Myocyte (in vitro differentiated cells): ENCODE measurements at regions not wholly inside any gene's neighbourhood (a gene's known extent, or its start where the extent isn't known, plus 50 kb on each side); places are given as distances from the start of the nearest gene placed in this dataset.

ENCODE experiments used
- DNase-seq: peaks from one replicate; pipeline ENCODE4 v3.0.0-alpha.2; 2012; ENCODE audit warnings: low read depth

DNA sequence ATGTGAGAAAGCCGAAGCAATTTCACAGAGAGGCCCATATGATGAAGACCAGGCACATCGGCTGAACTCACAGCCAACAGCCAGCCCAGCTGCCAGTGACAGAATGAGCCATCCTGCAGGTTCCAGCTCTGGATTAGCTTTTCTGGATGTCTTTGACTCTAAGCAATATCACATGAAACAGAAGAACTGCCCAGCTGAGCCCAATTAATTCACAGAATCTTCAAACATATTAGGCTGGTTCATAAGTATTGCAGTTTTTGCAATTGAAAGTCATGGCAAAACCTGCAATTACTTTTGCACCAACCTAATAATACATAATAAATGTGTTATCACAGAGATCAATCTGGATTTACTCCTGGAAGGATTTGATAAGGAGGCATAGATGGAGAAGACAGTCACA, 299.9 kb downstream of the RAB28 start:
- no peak for DNase-seq

DNA sequence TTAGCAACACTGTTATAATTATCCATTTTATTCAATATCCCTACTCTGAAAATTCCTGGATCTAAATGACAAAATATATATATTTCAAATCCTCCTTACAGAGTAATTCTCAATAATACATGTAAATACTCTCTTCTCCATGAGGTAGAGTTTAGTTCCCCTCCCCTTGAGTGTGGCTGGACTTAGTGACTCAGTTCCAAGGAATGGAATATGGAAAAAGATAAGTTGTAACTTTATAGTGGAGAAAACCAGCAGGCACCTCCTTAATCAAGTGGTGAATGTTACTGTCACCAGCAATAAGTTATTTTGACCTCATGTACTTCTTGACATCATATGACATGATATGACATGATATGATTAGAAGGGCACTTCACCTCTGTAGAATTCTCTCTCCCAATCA, 302.0 kb downstream of the RAB28 start:
- no peak for DNase-seq

DNA sequence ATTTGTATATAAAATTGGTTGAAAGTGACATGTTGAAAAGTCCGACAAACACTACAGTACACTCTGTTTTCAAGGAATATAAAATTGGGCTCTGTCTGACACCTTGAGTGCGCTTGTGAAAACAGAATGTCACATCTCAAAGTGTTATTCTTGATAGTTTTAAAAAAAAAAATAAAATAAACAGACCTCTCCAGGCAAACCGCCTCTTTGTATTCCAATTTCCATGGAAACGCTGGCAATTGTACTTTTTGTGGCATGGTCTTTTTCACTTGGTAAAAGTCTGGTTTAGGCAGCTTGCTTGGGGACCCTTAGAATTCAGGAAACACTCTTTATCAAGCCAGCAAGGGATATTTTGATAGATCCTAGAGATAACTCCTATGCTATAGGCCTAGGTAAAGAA, 302.5 kb downstream of the RAB28 start:
- DNase-seq, result no peak

DNA sequence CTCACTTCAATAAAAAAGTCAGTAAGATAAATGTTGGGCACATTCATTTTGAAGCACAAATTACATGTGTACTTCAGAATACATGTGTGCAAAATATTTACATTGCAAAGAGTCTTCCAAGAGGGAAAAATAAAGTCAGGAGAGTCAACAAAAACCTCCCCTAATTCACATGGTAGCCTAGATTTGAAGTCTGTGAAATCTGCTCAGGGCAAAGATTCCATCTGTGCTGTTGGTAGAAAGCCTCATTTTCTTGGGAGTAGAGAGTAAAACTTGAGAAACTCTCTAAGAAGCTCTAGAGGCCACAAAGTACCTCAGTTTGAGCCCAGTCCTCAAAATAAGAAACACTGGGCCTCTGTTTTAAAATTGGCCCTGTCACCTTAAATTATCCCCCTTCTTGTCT, 303.4 kb downstream of the RAB28 start:
- DNase-seq, result no peak

DNA sequence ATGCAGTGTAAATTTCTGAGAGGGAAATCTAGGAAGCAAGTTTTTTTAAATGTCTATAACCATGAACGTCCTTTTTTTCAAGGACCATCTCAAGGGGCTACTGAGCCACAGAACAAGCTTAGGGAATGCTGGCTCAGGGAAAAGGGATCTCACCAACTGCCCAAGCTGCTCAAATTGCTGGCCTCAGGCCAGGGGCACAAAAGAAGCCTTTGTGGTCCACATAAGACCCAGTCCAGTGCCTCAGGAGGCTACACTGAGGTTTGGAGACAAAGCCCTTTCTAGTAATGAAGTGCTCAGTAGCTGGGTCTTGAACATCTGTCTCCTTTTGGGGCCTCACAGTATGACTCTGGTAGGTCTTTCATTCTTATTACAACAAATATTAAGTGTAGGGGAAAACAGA, 305.5 kb downstream of the RAB28 start:
- DNase-seq, result no peak

DNA sequence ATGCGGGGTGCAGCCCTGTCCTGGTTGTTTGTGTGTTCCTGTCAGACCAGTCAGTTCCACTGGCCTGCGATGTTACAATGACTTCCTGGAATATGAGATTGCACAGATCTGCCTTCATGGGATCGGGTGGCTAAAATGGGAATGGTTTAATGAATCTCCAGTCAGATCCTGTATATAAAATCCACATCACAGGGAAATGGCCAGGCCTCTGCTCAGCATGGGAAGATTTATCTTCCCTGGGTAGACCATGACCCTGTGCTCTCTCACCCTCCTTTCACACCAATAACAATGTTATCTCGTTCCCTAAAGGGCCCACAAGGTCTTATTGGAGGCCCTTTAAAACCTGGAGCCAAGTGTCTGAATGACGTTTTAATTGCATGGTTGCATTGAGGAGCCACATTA, 307.4 kb downstream of the RAB28 start:
- DNase-seq, result no peak

DNA sequence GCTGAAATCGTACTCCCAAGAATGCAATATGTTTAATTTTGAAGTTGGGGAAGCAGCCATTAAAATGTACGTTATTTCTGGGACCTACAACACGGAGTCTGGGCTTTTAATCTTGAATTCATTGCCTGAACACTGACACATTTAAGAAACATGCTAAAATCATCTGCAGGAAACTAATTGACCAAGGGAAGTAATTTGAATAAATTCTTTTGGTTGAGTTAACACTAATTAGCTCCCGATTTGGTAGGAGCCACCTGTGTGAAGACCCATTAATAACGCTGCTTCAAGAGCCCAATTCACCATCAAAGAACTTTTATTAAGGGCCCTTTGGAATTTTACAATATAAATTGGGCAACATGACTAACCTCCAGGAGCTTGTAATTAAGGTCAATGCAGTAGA, 309.2 kb downstream of the RAB28 start:
- DNase-seq, result no peak

DNA sequence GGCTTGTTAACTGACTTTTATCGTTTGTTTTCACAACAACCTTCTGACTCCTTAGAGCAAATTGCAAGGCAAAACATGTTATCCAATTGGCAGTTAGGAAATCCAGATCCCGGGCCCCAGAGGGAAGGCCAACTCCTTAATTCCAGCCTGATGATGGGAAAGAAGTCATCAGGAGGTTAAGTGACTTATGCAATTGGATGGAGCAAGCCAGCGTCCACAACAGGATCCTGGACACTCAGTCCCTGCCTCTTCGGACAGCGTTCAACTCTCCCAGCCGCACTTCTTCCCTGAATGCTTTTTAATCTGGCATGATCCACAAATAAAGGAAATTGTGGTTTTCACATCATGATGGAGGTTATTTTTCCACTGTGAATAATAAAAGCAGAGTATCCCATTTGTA, 310.1 kb downstream of the RAB28 start:
- no peak for DNase-seq

DNA sequence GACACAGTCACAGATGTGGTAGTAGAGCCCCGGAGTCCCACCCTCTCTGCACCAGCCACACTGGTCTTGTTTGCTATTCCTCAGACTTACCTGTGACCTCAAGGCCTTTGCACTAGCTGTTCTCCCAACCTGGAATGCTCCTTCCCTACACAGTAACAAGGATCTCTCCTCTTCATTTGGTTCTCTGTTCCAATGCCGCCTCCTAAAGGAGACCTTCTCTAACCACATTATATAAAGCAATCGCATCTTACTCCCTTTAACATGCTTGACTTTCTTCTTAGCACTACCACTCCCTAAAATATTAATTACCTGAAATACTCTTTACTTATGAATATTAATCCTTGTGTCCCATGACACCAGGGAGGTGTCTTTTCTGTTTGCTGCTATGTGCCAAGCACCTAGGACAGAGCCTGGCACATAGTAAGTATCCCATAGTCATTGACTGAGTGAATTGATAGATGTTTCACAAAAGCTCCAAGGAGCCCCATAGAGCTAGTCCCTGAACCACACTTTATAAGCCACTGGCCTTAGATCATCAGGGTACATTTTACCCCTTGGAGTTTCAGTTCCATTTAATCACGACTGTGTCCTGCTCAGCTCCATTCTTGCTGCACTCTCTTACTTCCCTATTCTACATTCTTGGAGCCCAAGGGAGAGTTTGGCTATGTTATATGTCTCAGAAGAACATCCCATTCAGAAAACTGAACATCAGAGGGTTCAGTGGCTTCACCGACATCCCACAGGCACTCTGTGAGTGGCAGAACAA, 312.7 kb downstream of the RAB28 start:
- DNase-seq, result no peak

DNA sequence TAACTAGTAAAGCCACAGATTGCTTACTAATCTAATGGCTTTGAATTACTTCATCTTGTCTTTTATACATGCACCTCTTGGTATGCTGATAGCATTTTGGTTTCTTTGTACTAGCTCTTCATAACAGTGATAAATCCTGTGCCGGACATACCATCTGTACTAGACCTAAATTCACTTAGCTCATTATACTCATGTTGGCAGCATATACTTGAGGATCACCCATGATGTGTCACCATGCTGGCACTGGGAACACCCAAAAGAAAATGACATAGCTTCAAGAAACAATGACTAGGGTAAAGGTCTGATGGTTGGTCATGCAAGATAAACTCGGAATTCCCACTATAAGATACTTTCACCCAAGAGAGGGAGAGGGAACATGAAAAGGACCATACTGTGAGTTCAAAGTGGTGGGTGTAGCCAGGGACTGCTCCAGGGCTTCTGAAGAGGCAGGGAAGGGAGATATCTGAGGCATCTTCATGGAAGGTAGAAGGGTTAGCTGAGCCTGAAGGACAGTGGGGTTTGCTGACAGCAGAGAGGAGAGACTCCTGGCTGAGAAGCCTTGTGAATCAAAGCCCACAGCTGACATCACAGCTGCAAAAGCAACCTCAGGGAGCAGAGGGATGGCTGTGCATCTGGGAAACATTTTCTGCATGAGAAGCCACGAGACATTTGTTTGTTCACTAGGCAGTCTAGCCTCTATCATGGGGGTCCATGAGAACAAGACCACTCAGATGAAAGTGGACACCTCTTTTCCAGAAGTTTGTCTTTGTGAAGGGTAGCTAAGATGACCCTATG, 314.2 kb downstream of the RAB28 start:
- peak; percentile 14 for DNase-seq

DNA sequence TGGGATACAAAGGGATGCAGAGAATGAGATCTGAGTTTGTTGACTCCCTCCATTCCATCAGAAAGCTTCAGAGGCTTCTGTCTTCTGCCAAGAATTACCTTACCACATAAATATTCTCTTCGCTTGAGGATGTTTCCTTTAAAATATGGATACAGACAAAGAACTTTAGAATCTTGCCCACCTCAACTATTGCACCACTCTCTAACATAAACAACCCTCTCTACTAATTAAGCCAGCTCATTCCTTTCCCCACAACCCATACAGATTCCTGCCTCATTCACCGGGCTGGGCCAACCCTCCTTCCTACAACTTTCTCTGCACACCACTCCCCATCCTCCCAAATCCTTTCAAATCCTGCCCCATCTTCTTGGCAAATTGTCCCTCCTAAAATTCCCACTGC, 315.8 kb downstream of the RAB28 start:
- DNase-seq, result no peak

DNA sequence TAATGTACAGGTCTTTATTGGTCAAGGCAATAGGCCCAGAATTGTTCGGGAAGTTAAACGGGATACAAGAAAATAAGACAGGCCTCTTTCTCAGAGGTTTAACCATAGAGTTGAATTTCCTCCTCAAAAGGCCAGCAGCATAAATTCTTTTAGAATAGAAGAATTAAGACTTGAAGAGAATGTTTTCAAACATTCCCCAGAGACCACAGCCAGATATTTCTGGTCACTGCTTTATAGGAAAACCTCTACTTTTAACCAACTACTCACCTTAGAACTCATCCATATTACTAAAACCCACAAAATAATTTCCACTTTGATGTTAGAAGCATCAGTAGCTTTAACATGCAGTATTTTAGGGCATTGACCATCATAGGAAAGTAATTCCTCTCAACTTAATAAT, 317.9 kb downstream of the RAB28 start:
- no peak for DNase-seq

DNA sequence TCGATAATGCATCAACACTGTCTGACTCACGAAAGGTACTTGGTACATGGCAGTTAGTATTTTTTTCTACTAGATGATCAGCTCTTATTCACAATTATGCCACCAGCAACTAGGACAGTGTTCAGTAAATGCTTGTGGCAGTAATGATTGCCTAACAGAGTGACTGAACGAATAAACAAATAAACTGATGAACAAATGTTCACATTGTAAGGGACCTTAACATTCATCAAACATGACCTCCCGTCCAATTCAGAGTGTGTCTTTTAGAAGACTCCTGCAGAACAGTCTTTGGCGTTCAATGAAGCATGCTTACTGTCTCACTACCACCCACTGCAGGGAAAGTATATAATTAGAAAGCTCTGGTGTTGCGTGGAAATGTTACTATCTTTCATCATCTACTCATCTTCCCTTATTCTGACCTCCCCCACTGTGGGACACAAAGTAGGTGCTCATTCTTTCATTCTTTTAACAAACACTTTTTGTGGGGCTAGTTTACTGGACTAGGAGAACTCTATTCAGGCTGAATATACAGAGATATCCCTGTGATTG, 319.3 kb downstream of the RAB28 start:
- DNase-seq, result no peak

DNA sequence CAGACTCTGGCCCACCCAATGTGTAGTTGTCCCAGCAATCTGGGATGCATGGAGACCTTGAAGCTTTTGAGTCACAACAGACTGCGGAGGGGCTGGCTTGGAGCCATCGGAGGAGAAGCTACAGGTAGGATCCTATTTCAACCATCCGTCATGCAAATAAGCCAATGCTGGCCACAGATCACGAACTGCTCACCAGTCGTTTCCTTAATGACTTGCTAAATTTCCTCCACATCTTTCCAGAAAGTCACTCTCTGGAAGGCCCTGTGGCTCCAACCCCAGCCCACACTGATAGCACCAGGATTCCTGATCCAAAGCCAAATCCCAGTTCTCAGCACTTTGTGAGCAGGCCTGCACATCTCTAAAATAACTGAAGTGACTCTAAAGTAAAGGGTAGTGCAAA, 321.3 kb downstream of the RAB28 start:
- DNase-seq, result no peak

DNA sequence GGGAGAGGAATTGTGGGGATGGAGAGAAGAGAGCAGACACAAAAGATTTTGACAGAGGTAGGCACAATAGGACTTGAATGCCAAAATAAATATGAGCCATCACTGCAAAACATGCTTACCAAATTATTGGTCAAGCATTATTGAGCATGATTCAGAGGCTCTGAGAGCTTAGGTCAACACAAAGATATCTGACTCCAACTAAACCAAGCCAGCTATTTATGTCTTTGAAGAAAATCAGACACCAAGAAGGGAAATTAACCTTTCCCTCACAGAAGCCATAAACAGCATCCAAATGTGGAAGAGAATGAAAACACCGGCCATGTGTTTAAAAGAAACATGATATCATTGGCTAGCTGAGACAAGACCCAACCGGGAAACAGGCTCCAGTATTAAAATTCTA, 323.2 kb downstream of the RAB28 start:
- peak; percentile 56 for DNase-seq

DNA sequence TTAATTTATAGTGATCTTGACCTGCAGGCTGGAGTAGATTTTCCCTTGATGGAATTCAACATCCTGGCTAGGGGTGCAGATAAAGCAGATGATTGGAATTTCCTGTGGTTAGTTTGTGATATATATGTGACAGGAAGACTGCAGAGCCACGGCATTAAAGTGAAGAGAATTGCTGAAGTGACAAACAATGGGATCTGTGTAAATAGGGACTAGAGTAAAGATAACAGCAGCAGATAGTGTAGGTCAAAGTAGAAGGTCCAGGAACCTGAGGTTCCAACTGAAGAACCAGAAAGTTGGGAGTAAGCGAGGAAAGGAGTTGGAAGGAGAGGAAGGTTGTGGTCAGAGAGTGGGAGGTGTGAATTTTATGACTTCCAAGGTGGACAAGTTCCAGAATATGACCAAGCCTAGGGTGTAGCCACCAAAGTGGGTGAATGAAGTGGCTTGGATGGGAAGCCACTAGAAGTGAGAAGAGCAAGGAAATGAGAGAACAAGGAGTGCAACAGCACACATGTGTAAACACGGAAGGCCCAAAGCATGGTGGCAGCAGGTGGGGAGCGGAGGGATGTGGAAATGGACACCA, 325.0 kb downstream of the RAB28 start:
- DNase-seq, result no peak

DNA sequence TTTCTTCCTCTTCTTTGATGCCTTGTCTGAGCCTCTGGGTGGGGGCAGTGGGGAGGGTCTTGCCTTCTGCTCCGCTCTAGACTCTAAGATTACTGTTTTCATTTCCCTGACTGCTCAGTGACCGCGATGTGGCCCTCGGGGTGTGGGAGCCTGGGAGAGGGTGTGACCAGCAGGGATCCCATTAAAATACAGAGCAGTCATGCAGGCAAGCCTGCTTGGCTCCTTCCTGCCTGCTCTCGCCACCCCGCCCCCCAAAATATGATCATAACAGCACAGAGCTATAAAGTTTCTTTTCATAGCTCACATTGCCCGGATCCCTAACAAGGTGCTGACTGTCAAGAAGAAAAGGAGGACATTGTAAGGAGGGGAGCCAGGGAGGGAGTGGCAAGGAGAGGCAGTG, 332.9 kb downstream of the RAB28 start:
- DNase-seq, result no peak

DNA sequence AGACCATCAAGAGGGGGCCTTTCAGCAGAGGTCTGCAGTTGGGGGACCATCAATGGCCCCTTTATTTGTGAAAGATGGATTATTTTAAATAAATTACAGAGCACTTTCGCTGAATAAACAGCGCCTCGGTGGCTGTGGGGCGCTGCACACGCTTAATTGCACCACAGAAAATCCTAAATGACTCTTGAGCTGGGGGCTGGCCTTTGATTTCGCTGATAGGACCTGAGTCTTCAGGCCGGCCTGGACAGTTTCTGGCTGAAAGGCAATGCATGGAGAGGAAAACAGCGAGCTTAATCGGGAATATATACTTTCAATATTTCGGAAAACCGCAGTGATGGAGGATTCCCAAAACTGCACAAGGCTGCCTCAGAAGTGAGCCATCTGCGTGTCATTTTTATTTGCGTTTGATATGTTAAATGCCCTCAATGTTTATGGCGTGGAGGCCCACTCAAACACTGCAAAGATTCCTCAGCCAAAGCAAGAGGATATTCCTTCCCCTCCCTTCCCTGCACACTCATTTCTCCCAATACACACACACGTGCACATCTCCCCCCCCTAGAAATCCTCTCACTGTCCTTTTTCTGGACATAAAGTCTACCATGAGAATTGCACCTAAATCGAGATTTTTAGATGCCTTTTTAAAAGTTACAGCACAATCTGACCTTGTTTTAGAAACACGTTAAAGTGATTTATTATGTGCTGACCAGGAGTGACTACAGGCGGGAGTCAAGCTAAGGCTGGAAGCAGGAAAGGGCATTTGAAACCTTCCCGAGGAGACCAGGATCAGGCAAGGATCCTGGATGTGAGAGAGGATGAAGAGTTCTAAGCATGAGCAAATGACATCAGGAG, 340.7 kb downstream of the RAB28 start:
- DNase-seq, result no peak

DNA sequence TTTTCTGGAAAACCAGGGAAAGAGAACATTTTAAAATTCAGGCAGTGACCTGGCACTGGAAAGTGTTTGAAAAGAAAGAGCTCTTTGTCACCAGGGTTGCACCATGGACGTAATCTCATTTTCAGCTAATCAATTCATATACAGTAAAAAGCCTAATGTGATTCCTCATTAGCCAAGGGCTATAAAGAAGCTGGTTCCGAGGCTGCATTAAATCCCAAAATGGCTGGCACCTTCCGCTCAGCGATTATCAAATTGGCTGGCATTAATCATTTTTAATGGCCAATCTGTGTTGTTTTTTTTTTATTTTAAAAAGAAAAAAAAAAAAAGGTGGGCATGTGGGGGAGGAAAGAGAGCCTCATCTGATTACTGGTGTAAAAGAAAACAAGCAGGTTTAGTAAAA, 341.4 kb downstream of the RAB28 start:
- no peak for DNase-seq

DNA sequence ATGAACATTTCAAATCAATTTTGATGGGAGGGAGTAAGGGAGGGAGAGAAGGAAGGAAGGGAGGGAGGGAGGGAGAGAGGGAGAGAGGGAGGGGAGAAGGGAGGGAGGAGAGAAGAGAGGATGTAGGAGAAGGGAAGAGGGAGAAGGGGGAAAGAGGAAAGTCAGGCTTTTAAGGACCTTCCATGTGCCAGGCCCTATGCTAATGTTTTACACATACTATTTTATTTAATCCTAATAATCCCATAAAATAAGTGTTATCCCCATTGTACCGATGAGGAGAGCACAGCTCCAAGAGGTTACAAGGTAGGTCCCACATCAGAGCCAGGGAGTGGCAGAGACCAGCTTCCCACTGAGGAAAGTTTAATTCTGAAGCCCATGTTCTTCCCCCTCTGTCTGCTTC, 341.9 kb downstream of the RAB28 start:
- no peak for DNase-seq

DNA sequence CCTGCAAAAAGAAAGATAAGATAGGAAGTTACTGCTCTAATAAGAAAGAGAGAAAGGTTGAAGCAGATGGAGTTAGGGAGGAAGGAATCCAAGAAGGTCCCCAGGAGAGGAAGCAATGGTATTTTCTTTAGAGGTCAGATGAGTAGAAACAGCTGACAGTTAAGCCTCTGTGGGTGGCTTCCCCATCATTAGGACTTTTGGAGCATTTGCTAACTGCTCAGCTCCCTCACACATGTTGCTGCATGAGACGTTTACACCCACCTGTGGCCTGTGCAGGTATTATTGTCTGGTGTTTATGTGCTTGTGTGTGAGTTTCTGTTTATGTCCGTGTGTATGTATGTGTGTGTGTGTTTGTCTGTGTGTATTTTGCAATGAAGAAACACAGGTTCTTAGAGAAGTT, 346.8 kb downstream of the RAB28 start:
- DNase-seq, result peak; percentile 21
